H1 (cell line): ENCODE measurements at regions not wholly inside any gene's neighbourhood (a gene's known extent, or its start where the extent isn't known, plus 50 kb on each side); places are given as distances from the start of the nearest gene placed in this dataset. TPM values are rescaled to one million over a fixed set of nuclear protein-coding genes. Genes with fewer than 3 reads are reported as not detected.

Source experiments
- small RNA-seq: library from polyadenylated mRNA; stranded (forward); fragments of <200 nt; extraction: miRNeasy Mini kit (QIAGEN cat#:217004); gene quantifications from one replicate; pipeline ENCODE3, GENCODE V24; 2013; ENCODE audit not compliant: insufficient read depth

Small RNA genes lying in the stretch of these regions (small RNA-seq; reads per million reads assigned to genes)
- not detected for gene SNRPEP3
